Activated CD8-positive, alpha-beta memory T cell treated with anti-CD3 and anti-CD28 coated beads, Interleukin-2, amount 50 U/mL, for 24 hours (primary cell): ENCODE measurements at regions not wholly inside any gene's neighbourhood (a gene's known extent, or its start where the extent isn't known, plus 50 kb on each side); places are given as distances from the start of the nearest gene placed in this dataset.
"Not testable (repeated sequence)": the region's sequence is repeated elsewhere in the genome, so short reads cannot be mapped to it uniquely, and the experiment has no call there.

Experiments used
- DNase-seq: peaks from one replicate; pipeline ENCODE4 v3.0.0-alpha.2; 2020; ENCODE audit errors: extremely low read depth

DNA sequence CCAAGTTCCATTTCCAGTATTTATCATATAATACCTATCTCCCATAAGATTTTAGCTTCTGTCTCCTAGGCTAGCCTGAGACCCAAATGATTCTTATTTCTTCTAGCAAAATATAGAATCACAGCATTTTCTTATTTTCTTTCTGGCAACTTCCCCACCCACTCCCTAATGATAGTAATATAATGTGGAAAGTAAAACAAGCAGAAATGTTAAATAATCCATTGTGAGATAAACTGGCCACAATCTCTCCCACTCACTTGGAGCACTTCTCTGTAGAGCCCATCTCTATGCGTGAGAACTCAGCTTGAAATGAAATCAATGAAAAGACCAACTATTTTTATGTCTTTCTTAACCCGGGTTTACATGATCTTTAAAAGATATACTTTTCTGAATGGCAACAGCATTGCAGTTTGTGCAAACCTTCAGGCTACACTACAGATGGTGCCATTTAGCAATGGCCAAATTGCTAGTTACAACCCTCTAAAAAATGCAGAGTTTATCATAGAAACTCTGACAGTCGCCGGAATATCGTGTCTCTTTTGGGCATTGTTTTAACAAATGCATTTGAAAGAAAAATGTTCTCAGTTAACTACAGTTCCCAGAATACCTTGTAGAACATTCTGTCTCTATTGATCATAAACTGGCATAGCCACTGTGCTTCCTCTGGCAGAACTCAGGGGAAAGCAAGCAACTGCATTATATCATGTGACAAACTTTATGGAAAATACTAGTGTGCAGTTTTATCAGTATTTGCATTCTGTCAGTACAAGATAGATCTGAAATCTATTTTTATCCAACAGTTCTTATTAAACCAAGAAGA is 1407.4 kb upstream of the ZEB2 start:
- DNase-seq: no peak

DNA sequence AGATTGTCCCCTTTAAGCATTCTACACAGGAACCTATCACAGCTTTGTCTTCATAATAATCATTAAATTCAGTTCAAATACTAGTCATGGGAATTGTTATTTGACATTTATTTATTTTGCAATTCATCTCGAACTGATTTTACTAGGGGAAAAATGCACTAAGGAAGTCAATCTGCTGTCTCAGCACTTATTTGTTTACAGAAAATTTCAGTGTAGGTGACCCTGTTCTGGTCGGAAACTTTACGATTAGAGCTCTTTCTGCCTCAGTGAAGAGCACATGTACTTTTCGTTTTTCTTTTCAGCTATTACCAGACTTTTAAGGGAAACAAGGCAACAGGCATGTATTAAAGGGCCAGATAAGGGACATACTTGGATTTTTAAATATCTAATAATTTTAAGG is 1405.7 kb upstream of the ZEB2 start:
- DNase-seq: no peak

DNA sequence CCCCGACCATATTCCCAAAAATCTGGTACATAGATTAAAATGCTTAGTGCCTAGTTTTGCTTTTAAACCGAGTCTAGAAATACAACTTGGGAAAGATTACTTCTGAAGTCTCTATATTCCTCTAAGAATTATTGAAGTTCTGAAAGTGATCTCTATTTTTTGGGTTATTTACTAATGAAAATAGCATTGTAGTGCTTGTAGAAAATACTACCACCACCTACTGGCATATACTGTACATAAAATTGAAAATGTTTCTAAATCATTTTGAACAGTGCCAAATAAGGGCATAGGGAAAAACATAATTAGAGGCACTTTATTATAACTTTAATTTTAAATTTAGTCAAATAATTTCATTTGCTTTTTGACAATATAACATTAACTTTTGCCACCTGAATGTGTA is 1399.6 kb upstream of the ZEB2 start:
- no peak for DNase-seq

DNA sequence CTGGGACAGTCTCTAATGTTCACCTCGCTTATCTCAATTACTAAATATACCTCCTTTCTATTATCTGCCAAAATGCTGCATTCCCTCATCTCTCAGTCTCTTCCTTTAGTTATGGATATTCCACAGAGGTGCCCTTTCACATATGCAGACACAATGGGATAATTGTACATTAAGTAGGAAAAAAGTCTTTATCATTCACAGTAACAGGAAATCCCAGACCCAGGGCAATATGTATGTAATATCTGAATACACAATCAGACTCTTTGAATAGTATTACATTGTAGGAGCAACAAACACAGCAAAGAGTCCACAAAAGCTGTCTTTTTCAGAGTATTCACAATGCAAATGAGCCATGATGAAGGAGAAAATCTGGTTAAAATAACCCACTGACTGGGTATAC is 1399.0 kb upstream of the ZEB2 start:
- no peak for DNase-seq

DNA sequence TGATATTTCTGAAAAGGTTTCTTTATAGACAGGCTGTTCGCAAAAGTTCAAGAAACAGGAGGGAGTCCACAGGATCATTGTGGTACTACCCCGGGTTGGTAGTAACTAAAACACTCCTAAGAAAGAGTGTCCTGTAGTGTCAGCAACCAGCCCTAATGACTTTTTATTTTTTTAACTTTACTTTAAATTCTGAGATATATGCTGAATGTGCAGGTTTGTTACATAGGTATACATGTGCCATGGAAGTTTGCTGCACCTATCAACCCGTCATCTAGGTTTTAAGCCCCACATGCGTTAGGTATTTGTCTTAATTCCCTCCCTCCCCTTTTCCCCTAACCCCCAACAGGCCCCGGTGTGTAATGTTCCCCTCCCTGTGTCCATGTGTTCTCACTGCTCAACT is 1396.9 kb upstream of the ZEB2 start:
- no peak for DNase-seq

DNA sequence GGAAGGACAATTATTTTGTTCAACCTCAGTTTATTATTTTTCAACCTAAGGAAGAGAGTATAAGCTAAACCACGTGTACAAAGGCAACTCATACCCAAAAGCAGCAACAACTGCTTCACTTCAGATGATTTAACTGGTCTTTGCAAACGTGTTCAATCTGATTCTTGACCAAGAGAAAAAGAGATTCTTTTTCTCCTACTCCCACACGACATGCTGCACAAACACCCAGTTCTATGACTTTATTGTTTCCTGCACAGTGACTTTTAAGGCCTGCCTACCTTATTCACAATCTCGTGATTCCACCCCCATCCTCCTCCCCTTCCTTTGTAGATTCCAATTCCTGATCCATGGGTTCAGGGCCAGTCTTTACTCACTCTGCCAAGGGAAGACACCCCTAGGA is 1394.8 kb upstream of the ZEB2 start:
- DNase-seq: no peak

DNA sequence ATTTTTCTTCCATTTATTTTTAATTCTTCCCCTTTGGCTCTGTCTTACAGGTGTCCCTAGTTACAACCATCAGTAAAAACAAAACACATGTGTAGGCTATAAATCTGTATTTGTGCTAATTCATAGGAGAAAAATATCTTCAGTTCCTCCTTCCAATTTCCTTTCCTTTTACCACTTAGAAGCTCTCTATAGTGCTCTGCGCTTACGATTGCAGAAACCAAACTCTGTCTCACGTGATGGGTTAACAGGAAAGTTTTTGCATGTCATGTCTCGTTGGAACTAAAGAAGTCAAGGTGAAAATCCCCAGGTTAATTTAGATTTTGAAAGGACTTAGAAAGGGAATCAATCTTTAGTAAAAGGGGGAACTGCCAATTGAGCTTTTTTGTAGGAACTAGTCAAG is 1390.5 kb upstream of the ZEB2 start:
- no peak for DNase-seq

DNA sequence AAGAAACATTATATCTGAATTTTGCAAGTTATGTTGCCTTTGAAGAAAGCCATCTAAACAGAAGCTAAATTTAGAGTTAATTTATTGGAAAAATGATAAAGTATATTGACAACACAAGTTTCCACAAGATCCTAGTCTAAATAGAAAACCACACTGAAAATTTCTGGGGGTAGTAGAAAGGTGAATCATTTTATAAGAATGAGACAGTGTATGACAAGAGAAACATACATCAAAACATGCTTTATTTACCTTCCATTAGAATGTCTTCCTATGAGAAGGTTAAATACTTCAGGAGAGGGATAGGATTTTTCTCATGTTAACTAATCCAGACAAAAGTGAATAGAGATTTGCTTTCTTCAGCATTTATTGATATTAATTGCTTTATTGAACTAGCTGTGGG is 1389.8 kb upstream of the ZEB2 start:
- DNase-seq: no peak

DNA sequence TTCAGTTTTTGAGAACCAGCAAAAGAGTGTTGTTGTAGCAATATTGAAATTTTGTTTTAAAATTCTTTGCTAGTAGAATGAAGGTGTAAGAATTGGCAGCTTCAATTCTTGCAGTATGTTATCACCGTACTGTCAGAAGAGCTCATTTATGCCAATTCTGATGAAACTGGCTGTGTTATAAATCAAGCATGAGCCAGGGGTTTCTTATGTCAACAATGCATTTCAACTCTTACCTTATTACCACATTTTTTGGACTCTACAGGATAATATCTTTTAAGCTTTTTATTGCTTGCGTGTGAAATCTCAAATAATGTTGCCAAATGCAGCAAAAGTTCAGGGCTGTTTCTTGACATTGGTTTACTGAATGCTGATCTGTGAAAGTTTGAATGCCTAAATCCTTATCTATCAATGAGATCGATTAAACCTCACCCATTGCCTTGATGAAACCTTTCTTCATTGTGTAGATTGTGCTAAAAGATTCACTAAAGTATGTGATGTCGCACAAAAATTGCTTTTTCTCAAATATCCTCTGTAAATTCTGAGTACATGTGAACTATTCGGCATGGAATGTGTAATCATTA is 1389.3 kb upstream of the ZEB2 start:
- DNase-seq: no peak

DNA sequence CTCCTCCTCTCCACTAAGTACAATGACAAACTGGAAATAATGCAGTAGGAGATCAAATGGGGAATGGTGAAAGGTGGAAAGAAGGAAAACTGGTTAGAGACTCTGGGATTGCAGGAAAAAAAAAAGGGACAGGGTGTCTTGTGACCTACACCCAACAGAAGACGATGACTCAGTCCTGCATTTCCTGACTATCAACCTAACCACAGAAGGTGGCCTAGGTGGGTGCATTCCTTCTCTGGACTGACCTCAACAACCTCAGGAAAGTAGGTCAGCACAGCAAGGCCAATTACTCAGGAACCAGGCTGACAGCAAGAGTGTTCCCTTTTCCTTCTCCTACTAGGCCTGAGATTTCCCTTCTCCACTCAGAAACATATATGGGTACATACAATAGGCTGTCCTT is 1386.4 kb upstream of the ZEB2 start:
- no peak for DNase-seq

DNA sequence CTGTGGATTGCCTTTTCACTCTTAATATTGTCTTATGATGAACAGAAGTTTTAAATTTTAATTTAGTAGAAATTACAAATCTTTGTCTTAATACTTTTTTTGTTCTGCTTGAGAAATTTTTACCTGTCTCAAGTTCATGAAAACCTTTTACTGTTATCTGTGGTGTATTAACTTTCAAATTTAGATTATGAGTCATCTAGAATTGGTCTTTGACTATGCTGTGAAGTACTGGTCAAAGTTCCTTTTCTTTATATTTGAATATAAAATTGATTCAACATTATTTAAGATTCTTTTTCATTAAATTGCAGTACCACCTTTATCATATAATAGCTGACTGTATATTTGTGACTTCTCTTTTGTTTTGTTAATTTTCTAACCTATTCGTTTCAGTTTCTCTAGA is 1385.5 kb upstream of the ZEB2 start:
- DNase-seq: no peak

DNA sequence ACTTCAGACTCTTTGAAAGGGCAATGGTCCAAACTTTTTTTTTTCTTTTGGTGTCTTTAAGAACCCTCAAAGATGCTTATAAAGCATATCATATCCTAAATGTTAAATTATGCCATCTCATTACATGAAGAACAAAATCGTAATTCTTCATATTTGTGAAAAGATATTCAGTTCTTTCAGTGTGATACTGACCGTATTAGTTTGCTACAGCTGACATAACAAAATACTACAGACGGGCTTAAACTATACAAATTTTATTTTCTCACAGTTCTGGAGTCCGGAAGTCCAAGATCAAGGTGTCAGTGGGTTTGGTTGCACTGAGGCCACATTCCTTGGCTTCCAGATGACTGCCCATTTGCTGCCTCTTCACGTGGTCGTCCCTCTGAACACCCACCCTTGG is 1377.2 kb upstream of the ZEB2 start:
- DNase-seq: no peak

DNA sequence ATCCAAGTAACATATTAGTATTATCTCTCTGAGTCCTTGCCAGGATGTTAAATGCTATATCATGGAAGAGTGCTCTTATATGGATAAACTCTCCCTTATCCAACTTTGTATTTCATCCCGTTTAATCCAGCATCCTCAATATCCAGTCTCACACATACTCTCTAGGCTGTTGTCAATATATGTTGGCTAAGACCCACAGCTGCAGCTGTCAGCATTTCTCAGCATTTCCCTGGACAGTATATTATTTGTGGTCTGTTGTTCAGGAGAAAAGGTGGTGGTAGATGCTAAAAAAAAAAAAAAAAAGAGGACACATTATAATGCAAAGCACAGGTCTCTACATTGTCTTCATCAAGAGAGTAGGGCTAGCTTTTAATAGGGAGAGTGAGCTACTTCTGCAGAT is 1368.0 kb upstream of the ZEB2 start:
- no peak for DNase-seq

DNA sequence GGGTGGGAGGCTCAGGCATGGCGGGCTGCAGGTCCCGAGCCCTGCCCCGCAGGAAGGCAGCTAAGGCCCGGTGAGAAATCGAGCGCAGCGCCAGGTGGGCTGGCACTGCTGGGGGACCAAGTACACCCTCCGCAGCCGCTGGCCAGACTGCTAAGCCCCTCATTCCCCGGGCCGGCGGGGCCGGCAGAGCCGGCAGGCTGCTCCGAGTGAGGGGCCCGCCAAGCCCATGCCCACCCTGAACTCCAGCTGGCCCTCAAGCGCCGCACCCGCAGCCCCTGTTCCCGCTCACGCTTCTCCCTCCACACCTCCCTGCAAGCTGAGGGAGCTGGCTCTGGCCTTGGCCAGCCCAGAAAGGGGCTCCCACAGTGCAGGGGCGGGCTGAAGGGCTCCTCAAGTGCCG is 1361.1 kb upstream of the ZEB2 start:
- not testable (repeated sequence) for DNase-seq

DNA sequence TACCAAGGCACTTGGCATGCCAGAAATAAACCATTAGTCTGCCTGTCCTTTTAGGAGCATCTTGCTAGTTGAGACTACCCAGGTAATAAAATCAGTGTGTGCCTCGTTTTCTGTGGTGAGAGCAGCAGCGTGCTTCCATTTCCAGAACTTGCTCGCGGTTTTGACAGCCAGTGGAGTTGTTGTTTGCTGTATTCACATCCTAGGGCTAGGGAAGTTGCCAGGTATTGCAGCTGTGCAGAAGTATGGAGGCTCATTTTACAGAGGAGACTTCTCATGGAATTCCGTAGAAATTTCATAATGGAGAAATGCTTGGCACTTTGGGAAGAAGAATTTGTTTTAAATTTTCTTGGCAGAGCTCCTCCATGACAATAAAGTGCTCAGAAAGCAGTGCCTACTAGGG is 1355.1 kb upstream of the ZEB2 start:
- DNase-seq: no peak

DNA sequence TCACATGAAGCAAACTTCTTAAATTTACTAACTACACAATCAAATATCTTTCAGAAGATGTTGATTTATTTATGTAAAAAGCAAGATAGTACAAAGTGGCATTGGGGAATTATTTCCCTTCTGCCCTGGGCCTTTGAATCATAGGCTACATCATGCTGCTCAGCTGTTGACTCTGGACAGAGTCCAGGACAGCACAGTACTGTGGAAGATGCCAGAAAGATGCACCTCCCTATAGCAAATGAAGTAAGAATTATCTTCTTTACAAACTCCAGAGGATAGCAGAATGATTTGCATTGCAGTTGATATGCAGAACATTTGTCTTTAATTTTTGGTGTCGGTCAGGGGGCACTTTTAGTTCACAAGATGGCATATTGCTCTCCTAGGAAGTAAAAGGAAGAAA is 1354.5 kb upstream of the ZEB2 start:
- DNase-seq: no peak

DNA sequence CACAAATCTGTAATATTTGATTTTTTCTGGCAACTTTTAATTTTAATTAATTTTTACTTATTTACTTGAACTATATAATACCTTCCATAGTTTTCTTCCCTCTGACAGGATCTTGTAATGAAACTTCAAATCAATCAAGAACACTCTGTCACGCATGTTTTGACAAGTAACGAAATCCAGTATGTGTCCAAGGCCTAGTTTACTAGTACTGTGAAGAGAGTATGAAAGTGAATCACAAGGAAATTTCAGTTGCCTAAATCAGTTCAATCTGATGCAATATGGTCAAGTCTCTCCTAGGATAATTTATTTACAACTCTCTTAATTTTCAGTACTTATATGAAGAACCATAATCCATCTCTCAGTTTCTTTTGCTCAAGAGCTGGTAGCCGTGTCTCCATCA is 1344.6 kb upstream of the ZEB2 start:
- DNase-seq: no peak

DNA sequence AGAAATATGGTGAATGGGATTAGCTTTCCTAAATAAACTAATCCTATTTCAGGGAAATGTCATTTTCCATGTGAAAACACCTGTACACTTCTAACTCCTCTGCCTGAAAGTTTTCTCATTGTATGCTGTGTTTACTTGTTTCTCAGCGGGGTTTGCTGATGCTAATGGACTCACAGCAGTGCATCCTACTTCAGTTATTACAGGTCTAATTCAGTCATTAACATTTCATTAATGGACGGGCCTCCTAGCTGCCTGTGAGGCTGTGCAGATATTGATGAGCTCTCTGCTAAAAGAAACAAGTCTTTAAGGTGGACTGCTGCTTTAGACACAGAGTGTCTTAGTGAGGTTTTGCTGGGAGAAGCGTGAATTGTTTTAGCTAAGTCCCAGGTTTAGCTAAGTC is 1342.0 kb upstream of the ZEB2 start:
- DNase-seq: no peak

DNA sequence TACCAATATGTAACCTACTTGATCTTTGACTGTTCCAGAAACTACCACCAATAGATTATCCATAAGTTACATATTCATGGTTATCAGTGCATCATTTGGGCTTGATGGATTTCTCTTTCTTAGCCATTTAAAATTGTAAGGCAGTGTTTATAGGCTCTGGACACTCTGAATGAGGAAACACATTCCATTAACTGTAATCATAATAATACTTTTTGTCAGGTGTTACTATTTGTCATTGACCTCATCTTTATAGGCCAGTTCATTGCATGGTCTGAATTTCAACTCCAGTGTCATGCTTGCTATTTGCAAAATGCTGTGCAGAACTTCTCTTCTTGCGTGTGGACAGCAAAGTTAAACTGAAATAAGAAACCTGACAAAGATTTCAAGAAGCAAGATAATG is 1340.2 kb upstream of the ZEB2 start:
- DNase-seq: no peak

DNA sequence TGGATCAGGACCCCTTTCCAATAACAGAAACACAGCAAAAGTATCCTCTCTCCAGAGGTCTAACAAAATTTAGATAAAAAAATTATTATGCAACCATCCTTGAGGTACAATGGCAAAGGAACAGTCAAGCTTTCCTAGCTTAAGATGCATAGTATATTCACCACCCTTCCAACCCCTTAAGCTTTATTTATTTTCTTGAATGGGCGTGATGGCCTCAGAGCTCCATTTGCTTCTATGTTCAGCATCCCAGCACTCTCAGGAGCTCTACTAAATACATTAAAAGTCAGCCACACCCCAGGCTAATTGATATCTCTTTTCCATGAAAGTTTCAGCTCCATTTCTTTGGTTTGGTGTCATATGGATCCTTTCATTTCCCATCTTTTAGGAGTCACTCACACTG is 1335.2 kb upstream of the ZEB2 start:
- DNase-seq: no peak

DNA sequence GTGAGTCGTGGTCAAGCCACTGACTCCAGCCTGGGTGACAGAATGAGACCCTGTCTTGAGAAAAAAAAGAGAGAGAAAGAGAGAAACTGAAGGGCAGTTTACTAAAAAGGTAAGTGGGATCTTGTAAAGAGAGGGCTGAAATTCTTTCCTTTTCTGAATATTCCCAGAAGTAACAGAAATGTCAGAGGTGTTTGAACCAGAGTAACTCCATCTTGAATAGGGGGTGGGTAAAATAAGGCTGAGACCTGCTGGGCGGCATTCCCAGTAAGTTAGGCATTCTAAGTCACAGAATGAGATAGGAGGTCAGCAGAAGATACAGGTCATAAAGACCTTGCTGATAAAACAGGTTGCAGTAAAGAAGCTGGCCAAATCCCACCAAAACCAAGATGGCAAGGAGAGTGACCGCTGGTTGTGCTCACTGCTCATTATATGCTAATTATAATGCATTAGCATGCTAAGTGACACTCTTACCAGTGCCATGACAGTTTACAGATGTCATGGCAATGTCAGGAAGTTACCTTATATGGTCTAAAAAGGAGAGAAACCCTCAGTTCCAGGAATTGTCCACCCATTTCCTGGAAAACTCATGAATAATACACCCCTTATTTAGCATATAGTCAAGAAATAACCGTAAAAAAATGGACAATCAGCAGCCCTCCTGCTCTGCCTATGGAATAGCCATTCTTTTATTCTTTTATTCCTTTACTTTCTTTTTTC is 1334.3 kb upstream of the ZEB2 start:
- DNase-seq: no peak

DNA sequence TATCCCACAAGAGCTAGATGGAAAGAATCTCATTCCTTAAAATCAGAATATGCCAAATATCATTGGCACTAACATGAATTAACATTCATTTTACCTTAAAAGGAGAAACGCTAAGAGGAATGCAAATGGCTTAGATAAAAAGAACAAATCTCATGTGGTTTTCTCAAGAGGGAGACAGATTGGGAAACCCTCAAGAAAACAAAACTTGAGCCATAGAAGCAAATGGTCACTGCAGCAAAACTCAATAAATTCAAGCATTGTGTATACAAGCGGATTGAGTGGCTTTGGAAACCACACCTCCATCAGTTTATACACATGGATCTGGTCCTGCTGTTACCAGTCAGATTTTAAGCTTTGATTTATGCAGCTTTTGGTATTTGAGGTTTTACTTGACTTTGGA is 1331.8 kb upstream of the ZEB2 start:
- DNase-seq: no peak

DNA sequence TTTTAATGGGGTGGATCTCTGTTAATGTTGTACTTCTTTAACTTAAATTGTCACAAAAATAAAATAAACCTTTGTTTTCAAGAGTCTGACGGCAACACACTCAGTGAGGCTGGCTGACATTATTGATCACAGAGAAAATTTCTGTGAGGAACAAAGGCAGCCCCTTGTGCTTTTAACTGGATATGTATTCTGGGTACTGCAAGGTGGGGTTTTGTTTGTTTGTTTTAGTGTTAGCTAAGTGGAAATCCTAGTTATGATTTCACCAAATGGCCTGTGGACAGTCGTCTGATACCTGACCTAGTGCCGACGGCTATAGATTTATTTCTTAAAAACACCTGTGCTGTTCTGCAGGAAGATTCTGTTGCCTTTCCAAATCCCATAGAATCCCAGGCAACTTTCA is 1329.5 kb upstream of the ZEB2 start:
- no peak for DNase-seq
